Kasumi-1 (cell line): ENCODE measurements at regions not wholly inside any gene's neighbourhood (a gene's known extent, or its start where the extent isn't known, plus 50 kb on each side); places are given as distances from the start of the nearest gene placed in this dataset.
A peak's percentile ranks its signal among the peaks of the same experiment; 100 is the strongest.

ENCODE experiments used
- DNase-seq, 2 experiments: peaks; one replicate each; lab custom pipeline; 2025; lab: John Stamatoyannopoulos, UW

DNA sequence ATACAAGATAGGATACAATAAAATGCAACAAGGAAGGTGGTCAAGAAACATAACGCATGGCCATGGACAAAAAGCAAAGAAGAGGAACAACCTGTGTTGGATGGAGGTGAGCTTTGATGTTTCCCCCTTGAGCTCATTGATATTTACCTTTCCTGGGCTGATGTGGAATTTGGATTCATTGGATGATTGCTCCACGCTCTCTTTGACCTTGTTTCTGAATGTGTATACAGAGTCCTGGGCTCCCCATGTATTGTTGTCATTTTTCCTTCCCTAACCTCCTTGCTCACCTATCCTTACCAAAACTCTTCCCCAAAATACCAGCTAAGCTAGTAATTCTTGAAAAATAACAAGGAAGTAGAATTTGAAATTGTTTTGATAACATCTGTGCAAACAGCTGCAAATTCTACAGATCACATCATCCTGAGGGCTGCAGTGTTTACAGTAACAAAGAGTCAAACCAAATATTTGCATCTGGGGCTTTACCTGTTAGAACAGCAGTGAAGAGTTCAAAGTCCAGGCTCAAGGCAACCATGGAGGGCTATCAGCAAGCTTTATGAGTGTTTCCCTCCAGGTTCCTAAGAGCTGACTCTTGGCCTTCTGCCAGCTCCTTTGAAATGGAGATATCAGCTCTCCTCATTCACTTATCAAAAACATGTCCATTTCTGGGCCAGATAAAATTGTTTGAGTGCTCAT is 214.3 kb upstream of the MARCKS start:
- no peak for DNase-seq

DNA sequence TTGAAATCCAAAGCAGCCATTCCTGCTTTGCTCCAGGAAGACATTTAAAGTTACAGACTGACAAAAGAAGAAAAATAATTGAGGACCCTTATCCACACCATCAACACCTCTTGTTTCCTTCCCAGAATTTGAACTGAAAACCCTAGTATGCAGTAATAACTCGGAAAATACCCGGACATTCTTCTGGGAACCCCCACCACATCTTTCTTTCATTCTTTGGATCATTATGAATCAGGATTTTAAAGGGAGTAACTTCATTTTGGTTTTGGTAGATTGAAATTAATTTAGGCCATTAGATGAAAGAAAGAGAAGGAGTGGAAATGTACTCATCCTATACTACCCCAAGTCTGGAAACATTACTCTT is 213.8 kb upstream of the MARCKS start:
- DNase-seq: no peak

DNA sequence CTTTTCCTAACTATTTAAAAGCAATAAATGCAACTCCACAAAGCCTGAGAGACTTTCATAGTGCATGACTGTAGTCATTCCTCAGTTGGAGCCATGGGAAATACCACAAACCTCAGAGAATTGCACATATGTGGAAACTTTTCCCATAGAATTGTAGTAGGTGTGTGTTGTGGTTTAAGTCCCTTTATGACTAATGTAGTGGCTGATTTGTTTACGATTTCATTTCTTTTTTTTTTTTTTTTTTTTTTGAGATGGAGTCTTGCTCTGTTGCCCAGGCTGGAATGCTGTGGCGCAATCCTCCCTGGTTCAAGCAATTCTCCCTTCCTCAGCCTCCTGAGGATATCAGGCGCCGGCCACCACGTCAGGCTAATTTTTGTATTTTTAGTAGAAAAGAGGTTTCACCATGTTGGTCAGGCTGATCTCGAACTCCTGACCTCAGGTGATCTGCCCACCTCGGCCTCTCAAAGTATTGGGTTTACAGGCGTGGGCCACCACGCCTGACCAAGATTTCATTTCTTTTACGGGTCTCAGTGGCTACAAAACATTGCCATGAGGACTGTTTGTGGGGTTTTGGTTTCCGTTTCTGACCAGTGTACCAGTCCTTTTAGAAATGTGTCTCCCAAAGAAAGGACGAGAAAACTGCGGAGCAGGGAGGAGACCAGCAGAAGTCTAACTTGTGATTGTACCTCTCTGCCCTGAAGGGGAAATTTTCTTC is 212.1 kb upstream of the MARCKS start:
- no peak for DNase-seq

DNA sequence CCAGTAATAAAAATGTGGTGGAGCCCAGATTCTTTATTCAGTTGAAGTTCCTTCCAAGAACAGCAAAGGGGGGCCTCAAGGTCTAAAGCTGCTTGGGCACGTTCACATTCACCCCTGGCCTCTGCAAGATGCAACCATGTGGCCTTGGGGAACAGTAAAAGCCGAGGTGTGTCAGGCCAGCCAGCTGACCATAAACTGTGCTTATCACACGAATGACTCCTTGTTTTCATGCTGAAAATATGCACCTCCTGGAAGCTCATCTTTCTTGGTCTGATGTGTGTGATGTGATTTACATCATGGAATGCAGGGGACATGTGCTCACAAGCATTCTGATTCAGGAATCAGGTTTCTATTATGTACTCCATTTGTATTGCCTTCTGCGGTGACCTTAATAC is 211.6 kb upstream of the MARCKS start:
- DNase-seq: no peak

DNA sequence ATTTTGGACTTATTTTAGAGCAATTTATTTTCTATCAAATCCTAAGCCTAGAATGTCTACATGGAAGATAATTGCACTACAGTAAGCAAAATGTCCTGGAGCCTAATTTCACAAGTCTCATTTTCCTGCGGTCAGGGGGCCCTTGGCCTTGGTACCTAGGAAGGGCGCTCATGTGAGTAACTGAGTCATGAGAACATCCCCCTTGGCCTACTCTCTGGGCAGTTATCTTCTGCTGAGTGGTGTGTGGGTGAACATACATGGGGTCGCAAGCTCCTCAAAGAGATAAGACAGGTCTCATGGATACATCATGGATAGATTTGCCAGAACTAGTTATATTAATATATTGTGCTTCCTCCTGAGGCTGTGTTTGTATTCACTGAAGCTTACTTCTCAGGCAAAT is 211.2 kb upstream of the MARCKS start:
- no peak for DNase-seq

DNA sequence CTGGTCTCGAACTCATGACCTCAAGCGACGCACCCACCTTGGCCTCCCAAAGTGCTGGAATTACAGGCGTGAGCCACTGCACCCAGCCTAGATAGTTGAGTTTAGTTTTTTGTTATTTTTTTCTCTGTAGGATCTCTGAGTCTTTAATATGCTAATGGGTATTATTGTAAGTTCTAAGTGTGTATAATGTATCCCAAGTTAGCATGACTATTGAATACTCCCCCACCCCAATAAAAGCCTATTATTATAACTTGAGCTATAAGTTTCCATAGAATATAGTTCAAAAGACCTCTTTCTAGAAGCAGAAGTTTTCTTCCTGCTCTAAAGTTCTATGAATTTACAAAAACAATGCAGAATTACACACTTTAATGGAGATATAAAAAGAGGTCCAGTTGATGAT is 210.4 kb upstream of the MARCKS start:
- DNase-seq: no peak

DNA sequence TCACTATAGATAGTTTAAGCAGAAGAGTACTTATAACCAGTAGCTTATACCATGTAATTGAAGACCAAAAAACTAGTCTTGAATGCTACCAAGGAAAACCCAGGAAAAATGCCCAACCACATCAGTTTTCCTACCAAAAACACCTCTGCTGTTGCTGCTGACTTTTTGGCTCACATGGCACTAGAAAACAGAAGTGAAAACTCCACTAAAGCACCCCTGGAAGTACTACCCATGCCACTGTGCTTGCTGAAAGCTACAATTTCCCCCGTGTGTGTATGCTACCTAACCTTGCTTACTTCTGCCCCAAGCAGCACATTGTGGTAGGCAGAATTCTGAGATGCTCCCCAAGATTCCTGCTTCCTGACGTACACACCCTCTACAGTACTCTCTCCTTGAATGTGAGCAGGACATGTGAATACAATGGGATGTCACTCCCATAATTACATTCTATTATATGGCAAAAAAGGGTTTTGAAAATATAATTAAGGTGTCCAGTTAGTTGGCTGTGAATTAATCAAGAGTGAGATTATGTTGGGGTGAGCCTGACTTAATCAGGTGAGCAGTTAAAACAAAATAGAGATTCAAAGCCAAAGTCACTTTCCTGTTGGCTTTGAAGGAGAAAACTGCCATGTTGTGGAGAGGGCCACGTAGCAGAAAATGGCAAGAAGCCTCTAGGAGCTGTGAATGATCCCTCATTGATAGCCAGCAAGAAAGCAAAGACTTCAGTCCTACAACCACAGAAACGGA is 209.8 kb upstream of the MARCKS start:
- DNase-seq: no peak

DNA sequence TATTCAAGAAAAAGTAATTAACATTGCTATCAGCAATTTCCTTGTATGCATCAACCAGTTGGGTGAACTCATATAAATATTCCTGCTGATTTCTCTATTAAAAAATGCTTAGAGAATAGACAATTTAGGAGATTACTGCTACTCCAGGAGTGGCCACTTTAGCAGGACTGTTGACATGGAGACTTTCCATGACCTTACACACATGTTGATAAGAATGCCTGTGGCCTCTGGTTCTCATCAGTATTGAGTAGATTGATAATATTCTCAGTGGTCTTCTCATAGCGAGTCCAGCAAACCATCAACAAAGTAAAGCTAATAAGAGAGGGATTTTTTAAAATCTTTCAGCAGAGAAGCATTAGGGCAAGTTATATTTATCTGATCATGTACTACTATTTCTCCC is 208.4 kb upstream of the MARCKS start:
- no peak for DNase-seq

DNA sequence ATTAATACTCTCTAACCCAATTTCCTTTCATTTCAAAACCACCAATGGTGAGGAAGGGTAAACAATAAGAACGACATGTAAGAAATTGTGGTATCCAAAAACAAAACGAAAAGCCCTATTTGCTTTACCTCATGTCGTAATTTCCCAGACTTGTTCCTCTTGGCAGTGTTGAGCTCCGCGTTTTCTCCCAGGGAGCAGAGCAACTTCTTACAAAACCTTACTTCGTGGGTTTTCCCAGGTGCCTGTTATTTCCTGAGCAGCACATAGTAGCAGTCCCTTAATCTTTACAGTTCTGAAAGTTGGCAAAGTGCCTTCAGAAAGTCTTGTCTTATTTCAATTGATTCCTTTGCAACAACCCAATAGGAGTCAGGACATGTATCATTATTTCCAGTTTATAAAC is 207.9 kb upstream of the MARCKS start:
- DNase-seq: peak; percentile 57 to 66

DNA sequence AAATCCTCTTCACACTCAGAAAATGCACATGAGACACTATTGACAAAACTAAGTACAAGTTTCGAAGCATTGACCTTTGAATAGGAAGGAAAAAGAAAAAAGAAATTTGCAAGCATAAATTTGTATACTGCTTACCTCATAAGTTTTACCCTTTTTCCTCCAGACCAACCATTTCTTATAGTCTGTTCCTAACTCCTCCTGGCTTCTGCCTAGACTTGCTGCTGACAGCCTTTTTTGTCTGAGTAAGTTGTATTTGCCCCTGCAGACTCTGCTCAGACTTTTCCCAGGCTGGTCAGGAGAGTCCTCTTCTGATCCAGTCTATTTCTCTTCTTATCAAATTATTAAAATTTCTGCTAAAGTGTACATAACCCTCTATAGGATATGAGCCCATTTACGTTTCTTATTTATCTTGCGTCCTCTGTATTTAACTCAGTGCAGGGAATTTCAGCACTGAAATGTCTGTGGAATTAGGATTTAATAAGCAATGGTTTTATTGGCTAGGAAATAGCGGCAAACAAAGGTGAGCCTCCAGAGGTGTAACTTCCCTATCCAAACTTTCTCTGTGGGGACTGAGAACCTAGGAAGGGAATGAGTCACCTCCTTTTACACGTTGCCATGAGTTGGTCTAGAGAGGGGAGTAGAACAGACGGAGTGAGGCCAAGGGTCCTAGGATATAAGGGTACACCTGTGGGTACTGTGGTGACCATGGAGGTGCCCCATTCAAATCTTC is 207.1 kb upstream of the MARCKS start:
- no peak for DNase-seq

DNA sequence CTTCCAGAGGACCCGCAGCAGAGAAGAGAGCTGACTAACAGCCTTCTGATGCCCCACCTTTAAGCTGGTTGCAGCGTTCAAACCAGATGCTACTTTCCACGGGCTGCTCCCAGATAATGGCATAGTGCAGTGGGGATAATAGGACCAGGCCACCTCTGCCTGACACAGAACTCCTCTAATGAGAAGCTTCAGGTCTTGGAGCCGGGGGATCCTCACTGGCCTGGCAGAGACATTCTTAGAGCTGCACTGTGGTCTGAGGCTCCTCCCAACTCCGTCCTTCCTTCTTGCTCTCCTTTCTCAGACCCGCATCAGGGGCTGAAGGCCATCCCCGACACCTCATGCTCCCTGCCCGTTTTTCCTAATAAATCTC is 206.6 kb upstream of the MARCKS start:
- DNase-seq: no peak

DNA sequence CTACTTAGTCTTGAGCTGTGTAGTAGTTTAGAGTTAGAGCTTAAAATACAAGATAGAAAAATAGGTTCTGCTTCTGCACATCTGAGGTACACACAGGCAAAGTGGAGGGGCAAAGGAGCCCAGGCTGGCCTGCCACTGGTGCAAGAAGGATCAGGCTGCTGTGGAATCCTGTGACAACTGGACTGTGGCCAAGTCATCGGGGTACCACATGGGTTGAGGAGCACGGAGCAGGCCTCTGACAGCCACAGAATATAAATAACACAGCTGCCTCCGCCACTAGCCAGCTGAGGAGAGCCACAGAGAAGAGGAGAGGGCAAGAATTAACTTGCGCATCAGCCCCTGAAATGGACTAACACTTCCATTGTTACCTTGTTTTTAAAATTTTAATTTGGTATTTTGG is 206.0 kb upstream of the MARCKS start:
- DNase-seq: no peak

DNA sequence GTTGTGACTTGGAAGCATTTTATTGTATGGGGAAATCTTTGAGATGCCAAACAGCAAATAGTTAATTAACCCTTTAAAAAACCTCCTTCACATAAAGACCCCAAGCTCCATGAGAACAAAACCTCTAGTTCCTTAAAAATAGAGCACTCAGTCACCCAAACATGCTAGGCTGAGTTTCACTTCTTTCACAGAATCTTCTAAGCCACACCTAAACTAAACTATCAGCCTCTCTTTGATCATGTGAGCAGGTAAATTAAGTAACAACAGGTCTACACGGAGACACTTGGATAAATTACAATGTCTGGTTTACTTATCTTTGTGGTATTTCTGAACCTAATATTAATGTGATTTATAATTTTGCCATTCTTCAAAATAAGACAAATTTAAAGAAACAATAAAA is 205.2 kb upstream of the MARCKS start:
- DNase-seq: no peak

DNA sequence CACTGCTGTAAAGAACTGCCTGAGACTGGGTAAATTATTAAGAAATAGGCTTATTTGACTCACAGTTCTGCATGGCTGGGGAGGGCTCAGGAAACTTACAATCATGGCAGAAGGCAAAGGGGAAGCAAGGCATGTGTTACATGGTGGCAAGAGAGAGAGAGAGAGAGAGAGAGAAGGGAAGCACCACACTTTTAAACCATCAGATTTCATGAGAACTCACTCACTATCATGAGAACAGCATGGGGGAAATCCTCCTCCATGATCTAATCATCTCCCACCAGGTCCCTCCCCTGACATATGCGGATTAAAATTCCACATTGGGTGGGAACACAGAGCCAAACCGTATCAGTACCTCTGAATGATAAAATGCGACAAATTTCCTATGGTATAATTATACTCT is 203.9 kb upstream of the MARCKS start:
- DNase-seq: no peak

DNA sequence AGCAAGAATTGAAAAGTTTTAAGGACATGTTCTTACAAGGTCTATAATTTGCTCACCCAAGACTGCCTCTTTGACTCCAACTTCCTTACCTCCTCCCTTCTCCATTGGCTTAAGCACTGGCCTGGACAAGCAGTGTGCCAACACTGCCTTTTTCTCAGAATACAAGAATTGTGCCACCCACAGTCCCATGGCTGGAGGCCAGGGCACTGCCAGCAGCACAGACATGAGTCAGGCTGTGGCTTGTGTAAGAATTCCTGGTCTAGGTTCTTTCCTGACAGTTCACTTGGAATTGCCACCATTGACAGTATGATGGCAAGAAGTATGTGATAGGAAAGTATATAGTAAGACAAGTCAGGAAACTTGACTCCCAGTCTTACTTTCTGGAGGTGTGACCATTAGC is 202.7 kb upstream of the MARCKS start:
- DNase-seq: no peak

DNA sequence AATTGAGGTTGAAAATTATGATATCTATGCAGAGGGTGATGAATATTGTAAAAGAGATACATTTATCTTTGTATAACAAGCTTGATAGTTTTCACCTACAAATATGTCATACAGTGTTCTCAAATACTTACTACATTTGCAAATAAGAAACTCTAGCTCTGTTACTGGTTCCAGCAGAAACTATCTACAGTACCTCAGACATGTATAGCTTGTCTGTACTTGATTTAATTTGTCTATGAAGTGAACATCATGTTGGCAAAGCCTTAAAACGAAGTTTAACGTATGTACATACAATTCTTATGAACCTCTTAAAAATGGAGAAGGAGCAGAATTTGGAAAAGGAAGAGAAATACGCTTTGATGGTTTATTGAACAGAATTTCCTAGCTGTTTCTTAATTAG is 201.4 kb upstream of the MARCKS start:
- no peak for DNase-seq

DNA sequence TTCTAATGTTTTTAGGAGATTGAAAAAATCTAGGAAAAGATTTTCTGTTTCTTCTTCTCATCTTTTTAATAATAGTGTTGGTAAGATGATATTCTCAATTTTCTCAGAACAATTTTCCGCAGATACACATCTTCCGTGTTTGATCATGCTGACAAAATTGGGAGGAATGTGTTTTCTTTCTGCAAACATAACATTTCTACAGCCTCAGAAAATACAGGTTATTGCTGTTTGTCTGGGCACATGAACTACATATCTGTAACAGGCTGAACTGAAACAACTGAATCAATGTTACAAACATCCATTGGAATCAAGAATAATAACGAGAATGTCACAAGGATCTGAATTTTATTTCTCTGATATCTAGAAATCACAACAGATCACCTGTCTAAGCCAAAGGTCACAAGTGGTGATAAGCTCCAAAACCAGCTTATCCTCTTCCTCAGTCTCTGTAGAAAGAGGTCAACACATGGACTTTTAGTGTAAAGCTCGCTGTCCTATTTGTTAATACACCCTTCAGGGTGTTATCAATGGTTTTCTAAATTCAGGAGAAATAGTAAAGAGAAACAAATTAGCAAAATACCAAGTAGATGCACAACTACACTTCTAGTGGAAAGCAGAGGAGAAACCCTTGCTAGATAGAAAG is 197.3 kb upstream of the MARCKS start:
- no peak for DNase-seq

DNA sequence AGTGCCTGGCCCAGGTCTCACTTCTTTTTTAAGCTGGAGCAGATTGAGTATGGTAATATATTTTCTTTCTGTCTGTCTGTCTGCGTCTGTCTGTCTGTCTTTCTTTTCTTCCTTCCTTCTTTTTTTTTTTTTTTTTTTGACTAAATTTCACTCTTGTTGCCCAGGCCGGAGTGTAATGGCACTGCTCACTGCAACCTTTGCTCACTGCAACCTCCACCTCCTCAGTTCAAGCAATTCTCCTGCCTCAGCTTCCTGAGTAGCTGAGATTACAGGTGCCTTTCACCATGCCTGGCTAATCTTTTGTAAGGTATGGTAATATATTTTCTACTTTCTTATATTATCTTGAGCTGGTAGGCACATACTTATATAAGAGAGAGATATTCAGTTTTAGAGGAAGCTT is 196.3 kb upstream of the MARCKS start:
- DNase-seq: no peak

DNA sequence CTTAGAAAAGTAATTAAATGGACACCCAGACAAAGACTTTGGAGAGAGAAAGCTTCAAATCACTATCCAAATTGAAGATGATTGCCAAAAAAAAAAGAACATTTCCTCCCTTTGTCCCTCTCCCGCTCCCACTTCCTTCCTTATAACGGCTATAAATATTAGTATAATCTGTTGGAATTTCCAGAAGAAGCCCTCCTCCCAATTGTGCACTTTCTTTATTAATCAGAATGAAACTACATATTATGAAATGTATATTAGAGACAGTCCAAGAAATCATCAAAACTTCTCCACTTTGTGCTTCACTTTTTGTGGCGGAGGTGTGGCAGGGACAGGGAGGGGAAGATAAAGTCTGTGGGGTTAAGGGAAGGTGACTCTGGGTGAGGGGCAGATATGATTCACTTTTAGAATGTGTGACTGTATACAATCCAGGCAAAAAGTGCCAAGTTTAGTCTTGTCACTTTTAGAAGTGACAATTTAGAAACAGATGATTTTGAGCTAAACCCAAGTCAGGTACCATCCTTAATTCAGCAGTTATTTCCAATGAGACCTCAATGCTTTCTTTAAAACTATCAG is 195.0 kb upstream of the MARCKS start:
- DNase-seq: no peak

DNA sequence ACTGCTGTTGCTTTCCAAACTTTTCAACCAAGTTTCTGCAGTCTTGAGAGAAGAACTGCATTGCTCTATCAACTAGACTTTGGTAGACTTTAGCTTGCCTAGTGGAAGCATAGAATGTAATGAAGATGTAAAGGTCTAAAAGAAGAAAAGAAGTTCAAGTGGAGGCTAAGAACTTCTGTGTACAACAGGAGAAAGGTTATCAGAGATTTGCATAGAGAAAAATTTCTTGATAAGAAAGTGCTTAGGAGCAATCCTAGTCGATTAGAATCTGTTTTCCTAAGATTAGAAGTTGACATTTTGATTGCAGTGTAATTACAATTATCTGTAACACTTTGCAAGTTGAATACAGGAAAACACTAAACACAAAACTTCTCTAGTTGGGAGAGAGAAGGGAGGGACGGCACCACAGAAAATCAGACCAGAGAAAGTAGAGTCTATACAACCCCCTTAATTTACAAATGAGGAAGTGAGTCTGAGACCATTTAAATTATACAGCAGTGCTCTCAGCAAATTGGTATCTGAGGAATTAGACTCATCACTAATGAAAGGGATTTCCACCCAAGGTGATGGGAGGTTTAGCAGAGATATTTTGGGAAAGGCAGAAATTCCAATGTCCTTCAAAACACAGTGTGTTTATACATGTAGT is 194.3 kb upstream of the MARCKS start:
- DNase-seq: no peak

DNA sequence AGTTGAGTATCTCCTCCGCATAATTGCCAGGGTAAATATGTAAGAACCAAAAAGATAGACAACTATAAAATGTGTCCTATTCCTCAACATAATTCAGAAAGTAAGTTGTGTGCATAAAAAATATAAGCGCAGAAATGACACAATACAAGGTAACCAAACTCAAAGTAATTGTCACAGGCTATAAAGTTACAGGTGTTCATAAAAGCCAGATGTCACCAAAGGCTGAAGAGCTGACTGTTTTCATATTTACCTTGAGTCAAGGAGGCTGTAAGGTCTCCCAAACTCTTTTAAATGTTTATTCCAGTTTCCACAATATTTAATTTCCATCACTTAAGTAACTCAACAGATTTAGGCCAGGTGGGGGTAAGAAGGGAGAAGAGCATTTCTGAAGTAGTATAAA is 192.2 kb upstream of the MARCKS start:
- DNase-seq: no peak
